H9 (cell line): ENCODE measurements at regions not wholly inside any gene's neighbourhood (a gene's known extent, or its start where the extent isn't known, plus 50 kb on each side); places are given as distances from the start of the nearest gene placed in this dataset.

Experiments used
- DNase-seq: peaks from one replicate; pipeline ENCODE4 v3.0.0-alpha.2; 2017
- H2AFZ ChIP-seq: one replicate; pipeline ENCODE4 v1.6.1; 2013; ENCODE audit warnings: mild to moderate bottlenecking, low read length, control low read depth, moderate library complexity
- H2AK5ac ChIP-seq: 2 replicates; pipeline ENCODE4 v1.6.1; 2013; ENCODE audit warnings: low read length, control low read depth, mixed read lengths; ENCODE audit not compliant: insufficient read length
- H2BK120ac ChIP-seq: one replicate; pipeline ENCODE4 v1.6.1; 2013; ENCODE audit warnings: low read depth, mild to moderate bottlenecking, low read length, control low read depth, inconsistent platforms; ENCODE audit not compliant: poor library complexity, severe bottlenecking
- H2BK12ac ChIP-seq: 2 replicates; pipeline ENCODE4 v1.6.1; 2013; ENCODE audit warnings: low read length, control low read depth, mixed read lengths, low read depth; ENCODE audit not compliant: insufficient read length
- H2BK15ac ChIP-seq: 2 replicates; pipeline ENCODE4 v1.6.1; 2013; ENCODE audit warnings: low read depth, low read length, control low read depth
- H2BK20ac ChIP-seq: one replicate; pipeline ENCODE4 v1.6.1; 2013; ENCODE audit warnings: low read depth, mild to moderate bottlenecking, low read length, control low read depth, inconsistent platforms; ENCODE audit not compliant: poor library complexity, severe bottlenecking
- H2BK5ac ChIP-seq: 2 replicates; pipeline ENCODE4 v1.6.1; 2013; ENCODE audit warnings: low read length, control low read depth, mixed read lengths; ENCODE audit not compliant: insufficient read length
- H3K14ac ChIP-seq: 2 replicates; pipeline ENCODE4 v1.6.1; 2013; ENCODE audit warnings: low read length, control low read depth; ENCODE audit not compliant: insufficient read depth
- H3K18ac ChIP-seq: 2 replicates; pipeline ENCODE4 v1.6.1; 2013; ENCODE audit warnings: low read depth, mild to moderate bottlenecking, mixed read lengths, low read length, control low read depth; ENCODE audit not compliant: insufficient read length
- H3K23ac ChIP-seq: 2 replicates; pipeline ENCODE4 v1.6.1; 2013; ENCODE audit warnings: low read length, control low read depth, mixed read lengths, low read depth; ENCODE audit not compliant: insufficient read length
- H3K23me2 ChIP-seq: 2 replicates; pipeline ENCODE4 v1.6.1; 2013; ENCODE audit warnings: low read depth, mild to moderate bottlenecking, mixed read lengths, low read length, control low read depth; ENCODE audit not compliant: insufficient read length, poor library complexity, severe bottlenecking
- H3K27ac ChIP-seq: 2 replicates; pipeline ENCODE4 v1.5.1; 2013; ENCODE audit warnings: low read length, control low read depth, mixed read lengths, low read depth; ENCODE audit not compliant: insufficient read length
- H3K27me3 ChIP-seq: 2 replicates; pipeline ENCODE4 v1.6.1; 2013; ENCODE audit warnings: low read length, control low read depth, inconsistent platforms; ENCODE audit not compliant: insufficient read depth
- H3K4ac ChIP-seq: 2 replicates; pipeline ENCODE4 v1.6.1; 2013; ENCODE audit warnings: low read depth, mild to moderate bottlenecking, control low read depth, inconsistent platforms, low read length, moderate library complexity
- H3K4me1 ChIP-seq: 2 replicates; pipeline ENCODE4 v1.6.1; 2013; ENCODE audit warnings: low read length, control low read depth, inconsistent platforms; ENCODE audit not compliant: insufficient read depth
- H3K4me2 ChIP-seq: 2 replicates; pipeline ENCODE4 v1.6.1; 2013; ENCODE audit warnings: low read length, control low read depth, mixed read lengths; ENCODE audit not compliant: insufficient read length, insufficient read depth
- H3K56ac ChIP-seq: 2 replicates; pipeline ENCODE4 v1.6.1; 2013; ENCODE audit warnings: low read depth, mild to moderate bottlenecking, mixed read lengths, low read length, control low read depth; ENCODE audit not compliant: insufficient read length
- H3K79me1 ChIP-seq: 2 replicates; pipeline ENCODE4 v1.6.1; 2013; ENCODE audit warnings: low read depth, mild to moderate bottlenecking, moderate library complexity, low read length, control low read depth, inconsistent platforms; ENCODE audit not compliant: insufficient read depth, poor library complexity, severe bottlenecking
- H3K79me2 ChIP-seq: 2 replicates; pipeline ENCODE4 v1.6.1; 2013; ENCODE audit warnings: low read length, control low read depth, inconsistent platforms; ENCODE audit not compliant: insufficient read depth
- H3K9ac ChIP-seq: 2 replicates; pipeline ENCODE4 v1.6.1; 2013; ENCODE audit warnings: low read length, control low read depth, mixed read lengths; ENCODE audit not compliant: insufficient read length; ENCODE audit errors: extremely low read depth
- H3K9me3 ChIP-seq: one replicate; pipeline ENCODE4 v1.6.1; 2013; ENCODE audit warnings: low read depth, low read length, inconsistent platforms; ENCODE audit not compliant: control insufficient read depth
- H3T11ph ChIP-seq: one replicate; pipeline ENCODE4 v1.6.1; 2013; ENCODE audit warnings: mild to moderate bottlenecking, low read length, control low read depth, inconsistent platforms
- H4K20me1 ChIP-seq: one replicate; pipeline ENCODE4 v1.6.1; 2013; ENCODE audit not compliant: control insufficient read depth, insufficient read length, insufficient read depth
- H4K5ac ChIP-seq: 2 replicates; pipeline ENCODE4 v1.6.1; 2013; ENCODE audit warnings: low read depth, mild to moderate bottlenecking, mixed read lengths, low read length, control low read depth; ENCODE audit not compliant: insufficient read length
- H4K8ac ChIP-seq: replicated peaks from 2 replicates; pipeline ENCODE4 v1.6.1; 2013; ENCODE audit warnings: low read length, control low read depth, mixed read lengths, low read depth; ENCODE audit not compliant: insufficient read length
- H4K91ac ChIP-seq: 2 replicates; pipeline ENCODE4 v1.6.1; 2013; ENCODE audit warnings: low read depth, mild to moderate bottlenecking, moderate library complexity, mixed read lengths, low read length, control low read depth; ENCODE audit not compliant: insufficient read length
- H3K27ac Mint-ChIP-seq, 3 experiments: 2 replicates in 2 of 3; 3 replicates in 1 of 3; pipeline ENCODE4 v1.8.0; 2020 to 2021; ENCODE audit warnings: mixed read lengths in 3 of 3, mild to moderate bottlenecking in 1 of 3, moderate library complexity in 1 of 3
- H3K27me3 Mint-ChIP-seq: 2 replicates; pipeline ENCODE4 v1.8.0; 2021; ENCODE audit warnings: low read depth, mild to moderate bottlenecking, moderate library complexity, mixed read lengths
- H3K36me3 Mint-ChIP-seq, 3 experiments: 2 replicates in 2 of 3; 3 replicates in 1 of 3; pipeline ENCODE4 v1.8.0; 2020 to 2021; ENCODE audit warnings: low read depth in 3 of 3, mixed read lengths in 3 of 3; ENCODE audit not compliant: insufficient read depth in 1 of 3
- H3K4me1 Mint-ChIP-seq, 2 experiments: 2 replicates each; pipeline ENCODE4 v1.8.0; 2020; ENCODE audit warnings: mixed read lengths in 2 of 2
- H3K4me3 Mint-ChIP-seq, 2 experiments: 2 replicates in 1 of 2; 3 replicates in 1 of 2; pipeline ENCODE4 v1.8.0; 2020 to 2021; ENCODE audit warnings: mild to moderate bottlenecking in 2 of 2, mixed read lengths in 2 of 2, moderate library complexity in 1 of 2
- H3K9me3 Mint-ChIP-seq, 2 experiments: 2 replicates in 1 of 2; 3 replicates in 1 of 2; pipeline ENCODE4 v1.8.0; 2020; ENCODE audit warnings: mild to moderate bottlenecking in 2 of 2, mixed read lengths in 2 of 2, moderate library complexity in 1 of 2
- CTCF ChIP-seq: fragments of 200-600 bp; sonication (generic); conservative IDR thresholded peaks from 3 replicates; pipeline ENCODE4 v1.8.0; 2021; ENCODE audit warnings: antibody characterized with exemption, mild to moderate bottlenecking
- WGBS: extraction: QIAGEN DNeasy Blood & Tissue Kit; methylation state at CpG from one replicate; pipeline ENCODE4 v1.1.7; 2013; ENCODE audit warnings: missing lambda C conversion rate, low lambda C conversion rate, mixed read lengths; ENCODE audit not compliant: insufficient read length; ENCODE audit errors: extremely low coverage; 5-methylcytosine and 5-hydroxymethylcytosine counted together

DNA sequence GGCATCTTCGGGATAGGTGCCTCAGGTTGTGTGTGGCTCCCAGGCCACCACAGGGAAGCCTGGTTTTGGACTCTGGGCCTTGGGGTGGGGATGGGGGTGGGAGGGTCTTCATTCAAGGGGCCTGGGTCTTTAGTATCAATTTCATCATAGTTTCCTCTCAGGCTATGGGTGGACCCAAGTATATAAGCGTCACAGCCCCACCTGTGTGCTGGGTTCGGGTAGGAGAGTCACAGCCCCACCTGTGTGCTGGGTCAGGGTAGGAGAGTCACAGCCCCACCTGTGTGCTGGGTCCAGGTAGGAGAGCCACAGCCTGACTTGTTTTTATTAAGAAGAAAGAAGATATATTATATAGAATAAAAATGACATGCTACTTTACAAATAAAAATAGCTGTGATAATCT lies 422.1 kb downstream of the BRD1 start:
- Histone ChIP-seq H3K9ac (no peak overlapping the region), H3K14ac (no peak overlapping the region), H3K4ac (no peak overlapping the region), H3K79me2 (no peaks in the 10 kb centered on the region), H3K18ac (no peak overlapping the region), H2BK15ac (no peak overlapping the region), H4K5ac (no peak overlapping the region), H2AK5ac (no peak overlapping the region), H3K79me1 (no peaks in the 10 kb centered on the region), H3K4me1 (no peaks in the 10 kb centered on the region), H2BK12ac (no peak overlapping the region), H3T11ph (no peak overlapping the region), H2BK5ac (no peak overlapping the region), H2AFZ (no peak overlapping the region), H2BK20ac (no peak overlapping the region), H2BK120ac (no peak overlapping the region), H3K56ac (no peak overlapping the region), H3K4me2 (no peak overlapping the region), H3K23ac (no peak overlapping the region), H4K91ac (no peak overlapping the region), H3K23me2 (no peaks in the 10 kb centered on the region), H3K27me3 (no peaks in the 10 kb centered on the region), H3K27ac (no peak overlapping the region), H3K9me3 (no peaks in the 10 kb centered on the region), H4K20me1 (no peaks in the 10 kb centered on the region), H4K8ac (no peak overlapping the region)
- peaks cover 0 to 2% of the 10 kb centered on the region in 2 experiments; a peak in 1 of 5 replicates for H3K9me3 Mint-ChIP-seq
- peak; percentile 12 for DNase-seq
- no CpG with 5 or more reads among the region's 3 CpGs for WGBS
- H3K27ac Mint-ChIP-seq = no peak overlapping the region
- H3K36me3 Mint-ChIP-seq = peaks cover 0 to 6% (median 0%) of the 10 kb centered on the region in 3 experiments; a peak in 2 of 7 replicates
- H3K4me1 Mint-ChIP-seq = peaks cover 10% of the 10 kb centered on the region in 2 experiments
- no peak overlapping the region for H3K4me3 Mint-ChIP-seq
- H3K27me3 Mint-ChIP-seq = peaks cover 21% of the 10 kb centered on the region
- TF ChIP-seq CTCF = no peak
